Gastrocnemius medialis (tissue), 4 donors: ENCODE measurements at regions not wholly inside any gene's neighbourhood (a gene's known extent, or its start where the extent isn't known, plus 50 kb on each side); places are given as distances from the start of the nearest gene placed in this dataset.

Source experiments
- CTCF ChIP-seq, 5 experiments: fragments of 450-650 bp in 3 of 5; fragments of 200-600 bp in 2 of 5; sonication (generic) in 2 of 5; IDR thresholded peaks in 4 of 5; conservative IDR thresholded peaks in 1 of 5; 1 replicate in 4 of 5; 2 replicates in 1 of 5; pipeline ENCODE4 v1.5.1; 2016 to 2019; ENCODE audit warnings: antibody characterized with exemption in 5 of 5, mild to moderate bottlenecking in 3 of 5, moderate library complexity in 3 of 5
- POLR2A ChIP-seq, 2 donors: fragments of 450-650 bp; IDR thresholded peaks; one replicate each; pipeline ENCODE4 v1.6.1; 2017; ENCODE audit warnings: antibody characterized with exemption in 2 of 2, mild to moderate bottlenecking in 2 of 2, moderate library complexity in 2 of 2

GRCh38 chr4:138909587-138909986, 106.0 kb upstream of the NOCT start:
- TF ChIP-seq POLR2A (IDR thresholded peaks at IDR 0.05), result no peak
- TF ChIP-seq CTCF (IDR thresholded peaks at IDR 0.05 in 4 of 5, conservative IDR thresholded peaks at IDR 0.05 in 1 of 5), result no peak
